ENCODE measurements at regions not wholly inside any gene's neighbourhood (a gene's known extent, or its start where the extent isn't known, plus 50 kb on each side); places are given as distances from the start of the nearest gene placed in this dataset.

- TF ChIP-seq CTCF (IDR thresholded peaks at IDR 0.05; ENCODE audit: poor library complexity, severe bottlenecking) (no peak), EZH2 (IDR thresholded peaks at IDR 0.05; ENCODE audit: borderline replicate concordance, insufficient read depth, low read length, poor library complexity, severe bottlenecking) (no peak), REST (IDR thresholded peaks at IDR 0.05; ENCODE audit: borderline replicate concordance) (no peak), POLR2AphosphoS5 (IDR thresholded peaks at IDR 0.05) (no peak), MXI1 (conservative IDR thresholded peaks at IDR 0.05; ENCODE audit: poor library complexity, severe bottlenecking) (no peak), RAD21 (conservative IDR thresholded peaks at IDR 0.05) (no peak), SMC3 (conservative IDR thresholded peaks at IDR 0.05; ENCODE audit: poor library complexity) (no peak)
Measured at GRCh38 chr13:78102741-78103140, 184.1 kb upstream of the EDNRB start.

Measured in neural cell (in vitro differentiated cells).